SH-SY5Y (cell line): ENCODE measurements at regions not wholly inside any gene's neighbourhood (a gene's known extent, or its start where the extent isn't known, plus 50 kb on each side); places are given as distances from the start of the nearest gene placed in this dataset.

Experiments
- GATA2 ChIP-seq: IDR thresholded peaks from 2 replicates; pipeline ENCODE4 v1.6.1; 2011; ENCODE audit warnings: mild to moderate bottlenecking, low read depth, low read length
- GATA3 ChIP-seq: IDR thresholded peaks from 2 replicates; pipeline ENCODE4 v1.6.1; 2011; ENCODE audit warnings: low read depth, mild to moderate bottlenecking, low read length, moderate library complexity

DNA sequence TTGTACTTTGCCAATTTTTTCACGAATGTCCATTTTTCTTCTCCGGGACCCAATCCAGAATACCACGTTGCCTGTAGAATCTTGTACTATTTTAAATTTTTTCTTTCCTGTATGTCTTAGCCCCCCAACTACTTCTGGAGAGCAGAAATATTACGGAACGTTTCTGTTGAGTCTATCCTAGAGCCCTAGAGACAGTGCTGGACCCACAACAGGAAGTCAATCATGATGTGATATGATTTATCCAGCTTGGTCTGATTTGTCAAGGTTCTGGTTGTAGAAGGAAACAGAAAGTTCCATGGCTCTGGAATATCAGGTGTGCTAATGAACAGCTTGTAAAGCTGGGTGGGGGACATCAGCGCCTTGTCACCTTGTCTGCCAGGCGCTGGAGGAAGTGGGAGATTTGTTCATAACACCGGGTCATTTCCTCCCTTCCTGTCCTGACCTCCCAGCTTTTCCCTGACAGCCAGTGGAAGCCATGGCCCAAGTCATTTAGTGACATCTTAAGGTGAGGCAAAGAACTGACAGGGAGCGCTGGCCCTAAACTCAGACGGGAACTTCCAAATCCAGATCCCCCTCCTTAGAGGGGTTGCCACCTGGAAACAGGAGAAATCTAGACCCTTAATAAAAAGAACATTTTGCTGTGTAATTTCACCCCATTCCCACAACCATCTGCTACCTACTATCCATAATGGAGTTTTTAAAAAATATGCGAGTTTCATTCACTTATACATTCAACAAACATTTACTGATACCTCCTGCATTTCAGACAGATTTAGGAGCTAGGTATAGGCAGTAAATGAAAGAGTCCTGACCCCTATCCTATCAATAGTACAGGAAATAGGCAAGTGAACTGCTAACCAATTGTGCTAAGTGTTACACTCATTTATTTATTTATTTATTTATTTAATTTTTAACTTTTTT lies 130.5 kb downstream of the ZFP64 start:
- no peak for TF ChIP-seq GATA3
- no peak for TF ChIP-seq GATA2
